Fibroblast of villous mesenchyme (primary cell): ENCODE measurements at regions not wholly inside any gene's neighbourhood (a gene's known extent, or its start where the extent isn't known, plus 50 kb on each side); places are given as distances from the start of the nearest gene placed in this dataset.

ENCODE experiments used
- DNase-seq: peaks from one replicate; pipeline ENCODE4 v3.0.0-alpha.2; 2010; ENCODE audit warnings: low read depth
- H3K4me3 ChIP-seq: 2 replicates; pipeline ENCODE4 v1.5.1; 2011; ENCODE audit warnings: low read depth, mild to moderate bottlenecking, low read length
- CTCF ChIP-seq: IDR thresholded peaks from 2 replicates; pipeline ENCODE4 v1.5.1; 2012; ENCODE audit warnings: low read depth, mild to moderate bottlenecking, low read length; ENCODE audit not compliant: insufficient read depth

GRCh38 chr1:30452925-30453324 is 270.5 kb downstream of the MATN1 start:
- no peak for DNase-seq
- H3K4me3 ChIP-seq, result no peak overlapping the region
- no peak for TF ChIP-seq CTCF

- DNase-seq, result no peak
- no peak overlapping the region for H3K4me3 ChIP-seq
- no peak for TF ChIP-seq CTCF
Observed at GRCh38 chr1:30452170-30452569, 271.2 kb downstream of the MATN1 start.

GRCh38 chr1:30451532-30452125 is 271.8 kb downstream of the MATN1 start:
- TF ChIP-seq CTCF, result no peak
- DNase-seq, result no peak
- no peak overlapping the region for H3K4me3 ChIP-seq

- DNase-seq, result no peak
- TF ChIP-seq CTCF, result no peak
- H3K4me3 ChIP-seq, result no peak overlapping the region
Observed at GRCh38 chr1:30450818-30451233, 272.6 kb downstream of the MATN1 start.

GRCh38 chr1:30450148-30450817 is 273.1 kb downstream of the MATN1 start:
- no peak for DNase-seq
- TF ChIP-seq CTCF, result no peak
- no peak overlapping the region for H3K4me3 ChIP-seq

GRCh38 chr1:30449428-30450147 is 273.8 kb downstream of the MATN1 start:
- TF ChIP-seq CTCF, result no peak
- DNase-seq, result no peak
- no peak overlapping the region for H3K4me3 ChIP-seq
